Uterus (tissue), 3 donors: ENCODE measurements at regions not wholly inside any gene's neighbourhood (a gene's known extent, or its start where the extent isn't known, plus 50 kb on each side); places are given as distances from the start of the nearest gene placed in this dataset.

Experiments
- DNase-seq, 2 donors: peaks; one replicate each; pipeline ENCODE4 v3.0.0-alpha.2; 2019 to 2020
- H3K27ac ChIP-seq, 2 donors: fragments of 200-600 bp; sonication (generic); 1 replicate in 1 of 2; 2 replicates in 1 of 2; pipeline ENCODE4 v1.5.1; 2016 to 2018
- H3K27me3 ChIP-seq, 2 donors: fragments of 200-600 bp; sonication (generic); one replicate each; pipeline ENCODE4 v1.5.1; 2018 to 2019; ENCODE audit warnings: control low read depth in 1 of 2
- H3K36me3 ChIP-seq, 2 donors: fragments of 200-600 bp; sonication (generic); one replicate each; pipeline ENCODE4 v1.5.1; 2019; ENCODE audit warnings: control low read depth in 1 of 2
- H3K4me1 ChIP-seq, 2 donors: fragments of 200-600 bp; sonication (generic); one replicate each; pipeline ENCODE4 v1.5.1; 2018 to 2019; ENCODE audit warnings: control low read depth in 1 of 2
- H3K4me3 ChIP-seq, 2 donors: fragments of 200-600 bp; sonication (generic); 1 replicate in 1 of 2; 2 replicates in 1 of 2; pipeline ENCODE4 v1.5.1; 2018 to 2019; ENCODE audit warnings: mild to moderate bottlenecking in 1 of 2
- H3K9me3 ChIP-seq, 2 donors: fragments of 200-600 bp; sonication (generic); one replicate each; pipeline ENCODE4 v1.5.1; 2019; ENCODE audit warnings: control low read depth in 1 of 2
- POLR2A ChIP-seq, 2 donors: fragments of 450-650 bp; IDR thresholded peaks; one replicate each; pipeline ENCODE4 v1.6.1; 2016; ENCODE audit warnings: antibody characterized with exemption in 2 of 2, mild to moderate bottlenecking in 1 of 2, moderate library complexity in 1 of 2
- intact Hi-C: fragments of 100-400 bp; cut with DNase I; formaldehyde crosslinking; loops from one replicate; pipeline ENCODE4 v1.15.1; 2023; ENCODE audit warnings: low total_unique reads
- TF ChIP-seq, protein P1 (sequence below), 4 experiments: fragments of 200-600 bp in 2 of 4; fragments of 450-650 bp in 2 of 4; sonication (generic) in 2 of 4; IDR thresholded peaks; one replicate each; pipeline ENCODE4 v1.5.1; 2016 to 2019; ENCODE audit warnings: antibody characterized with exemption in 4 of 4, mild to moderate bottlenecking in 2 of 4, moderate library complexity in 1 of 4
- donor health status: DM: yes; HTN: yes; CAD: no.

DNA sequence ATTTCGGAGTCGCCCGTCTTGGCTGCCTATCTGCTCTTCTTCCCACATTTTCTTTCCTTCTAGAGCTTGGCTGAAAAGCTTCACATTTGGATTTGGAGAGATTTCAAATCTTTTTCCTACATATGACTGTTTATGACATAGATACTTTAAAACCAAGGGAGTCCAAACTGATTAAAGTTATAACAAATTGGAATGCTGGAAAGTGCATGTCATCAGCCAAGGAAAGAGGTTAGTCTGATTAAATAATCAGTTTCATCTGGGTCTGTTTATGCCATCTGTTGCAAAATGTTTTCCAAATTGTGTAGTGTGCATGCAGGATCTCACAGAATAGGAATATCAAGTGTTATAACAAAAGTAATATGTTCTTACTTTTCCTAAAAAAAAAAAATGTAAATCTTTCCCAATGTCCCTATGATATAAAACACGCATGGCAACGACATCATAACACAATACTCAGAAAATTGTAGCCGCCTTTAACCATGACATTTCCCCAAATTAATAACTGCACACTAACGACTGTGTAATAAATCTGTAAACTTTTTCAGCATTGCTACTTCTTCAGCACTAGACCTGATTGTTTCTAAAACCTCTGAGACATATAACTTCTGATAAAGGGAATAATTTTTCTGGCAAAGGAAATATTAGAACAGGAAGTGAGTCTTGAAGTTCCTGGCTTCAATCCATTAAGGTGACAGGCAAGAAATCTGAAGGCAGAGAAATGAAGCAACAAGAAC is 230.2 kb upstream of the FOXQ1 start:
- no peak overlapping the region for H3K27ac ChIP-seq
- no peak for DNase-seq
- no peaks in the 10 kb centered on the region for H3K27me3 ChIP-seq
- no peaks in the 10 kb centered on the region for H3K9me3 ChIP-seq
- intact Hi-C loops: no loop called here
- H3K4me1 ChIP-seq: no peaks in the 10 kb centered on the region
- H3K4me3 ChIP-seq: no peak overlapping the region
- H3K36me3 ChIP-seq: no peaks in the 10 kb centered on the region
- TF ChIP-seq, protein P1, sequence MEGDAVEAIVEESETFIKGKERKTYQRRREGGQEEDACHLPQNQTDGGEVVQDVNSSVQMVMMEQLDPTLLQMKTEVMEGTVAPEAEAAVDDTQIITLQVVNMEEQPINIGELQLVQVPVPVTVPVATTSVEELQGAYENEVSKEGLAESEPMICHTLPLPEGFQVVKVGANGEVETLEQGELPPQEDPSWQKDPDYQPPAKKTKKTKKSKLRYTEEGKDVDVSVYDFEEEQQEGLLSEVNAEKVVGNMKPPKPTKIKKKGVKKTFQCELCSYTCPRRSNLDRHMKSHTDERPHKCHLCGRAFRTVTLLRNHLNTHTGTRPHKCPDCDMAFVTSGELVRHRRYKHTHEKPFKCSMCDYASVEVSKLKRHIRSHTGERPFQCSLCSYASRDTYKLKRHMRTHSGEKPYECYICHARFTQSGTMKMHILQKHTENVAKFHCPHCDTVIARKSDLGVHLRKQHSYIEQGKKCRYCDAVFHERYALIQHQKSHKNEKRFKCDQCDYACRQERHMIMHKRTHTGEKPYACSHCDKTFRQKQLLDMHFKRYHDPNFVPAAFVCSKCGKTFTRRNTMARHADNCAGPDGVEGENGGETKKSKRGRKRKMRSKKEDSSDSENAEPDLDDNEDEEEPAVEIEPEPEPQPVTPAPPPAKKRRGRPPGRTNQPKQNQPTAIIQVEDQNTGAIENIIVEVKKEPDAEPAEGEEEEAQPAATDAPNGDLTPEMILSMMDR (IDR thresholded peaks at IDR 0.05): no peak
- TF ChIP-seq POLR2A (IDR thresholded peaks at IDR 0.05): no peak

GRCh38 chr6:1080453-1081337 is 231.2 kb upstream of the FOXQ1 start:
- Histone ChIP-seq H3K4me1 (no peaks in the 10 kb centered on the region), H3K27me3 (no peaks in the 10 kb centered on the region), H3K4me3 (no peak overlapping the region), H3K27ac (no peak overlapping the region), H3K9me3 (no peaks in the 10 kb centered on the region), H3K36me3 (no peaks in the 10 kb centered on the region)
- TF ChIP-seq, protein P1 (IDR thresholded peaks at IDR 0.05): no peak
- no peak for TF ChIP-seq POLR2A (IDR thresholded peaks at IDR 0.05)
- intact Hi-C loops: no loop called here
- no peak for DNase-seq

- no peak for TF ChIP-seq POLR2A (IDR thresholded peaks at IDR 0.05)
- TF ChIP-seq, protein P1 (IDR thresholded peaks at IDR 0.05): no peak
- Histone ChIP-seq H3K27me3 (no peaks in the 10 kb centered on the region), H3K36me3 (no peaks in the 10 kb centered on the region), H3K4me1 (no peaks in the 10 kb centered on the region), H3K9me3 (no peaks in the 10 kb centered on the region), H3K27ac (no peak overlapping the region), H3K4me3 (no peak overlapping the region)
- intact Hi-C loops: no loop called here
- DNase-seq: no peak
Observed at GRCh38 chr6:1079525-1079924, 232.4 kb upstream of the FOXQ1 start.

GRCh38 chr6:1077478-1078416 is 234.2 kb upstream of the FOXQ1 start:
- Histone ChIP-seq H3K27ac (no peak overlapping the region), H3K4me3 (no peak overlapping the region), H3K4me1 (no peaks in the 10 kb centered on the region), H3K27me3 (no peaks in the 10 kb centered on the region), H3K36me3 (no peaks in the 10 kb centered on the region), H3K9me3 (no peaks in the 10 kb centered on the region)
- TF ChIP-seq, protein P1 (IDR thresholded peaks at IDR 0.05): no peak
- TF ChIP-seq POLR2A (IDR thresholded peaks at IDR 0.05): no peak
- no peak for DNase-seq
- intact Hi-C loops: no loop called here
